Endodermal cell (in vitro differentiated cells): ENCODE measurements at regions not wholly inside any gene's neighbourhood (a gene's known extent, or its start where the extent isn't known, plus 50 kb on each side); places are given as distances from the start of the nearest gene placed in this dataset.

Source experiments
- DNase-seq: peaks from one replicate; pipeline ENCODE4 v3.0.0-alpha.2; 2017
- H3K27ac ChIP-seq: 2 replicates; pipeline ENCODE4 v1.5.1; 2013; ENCODE audit warnings: mild to moderate bottlenecking, low read depth, low read length, moderate library complexity
- H3K27me3 ChIP-seq: 2 replicates; pipeline ENCODE4 v1.6.1; 2013; ENCODE audit warnings: mild to moderate bottlenecking, low read length, moderate library complexity; ENCODE audit not compliant: insufficient read depth, control insufficient read depth, poor library complexity, severe bottlenecking
- H3K36me3 ChIP-seq: 2 replicates; pipeline ENCODE4 v1.7.0; 2013; ENCODE audit warnings: mild to moderate bottlenecking, low read length, moderate library complexity; ENCODE audit not compliant: control insufficient read depth, insufficient read depth
- H3K4me1 ChIP-seq: one replicate; pipeline ENCODE4 v1.7.0; 2013; ENCODE audit warnings: low read length; ENCODE audit not compliant: control insufficient read depth, insufficient read depth
- H3K4me3 ChIP-seq: 2 replicates; pipeline ENCODE4 v1.5.1; 2013; ENCODE audit warnings: mild to moderate bottlenecking, low read length, moderate library complexity
- H3K9ac ChIP-seq: 2 replicates; pipeline ENCODE4 v1.6.1; 2013; ENCODE audit warnings: mild to moderate bottlenecking, low read length, moderate library complexity; ENCODE audit not compliant: poor library complexity, severe bottlenecking; ENCODE audit errors: extremely low read depth
- H3K9me3 ChIP-seq: 2 replicates; pipeline ENCODE4 v1.6.1; 2013; ENCODE audit warnings: mild to moderate bottlenecking, low read length, moderate library complexity; ENCODE audit not compliant: control insufficient read depth
- H3K27ac Mint-ChIP-seq: 2 replicates; pipeline ENCODE4 v1.8.0; 2020; ENCODE audit warnings: mixed read lengths
- H3K27me3 Mint-ChIP-seq: 2 replicates; pipeline ENCODE4 v1.8.0; 2021; ENCODE audit warnings: mild to moderate bottlenecking, mixed read lengths; ENCODE audit not compliant: insufficient read depth
- H3K36me3 Mint-ChIP-seq: 2 replicates; pipeline ENCODE4 v1.8.0; 2020; ENCODE audit warnings: low read depth, mixed read lengths
- H3K4me1 Mint-ChIP-seq: 2 replicates; pipeline ENCODE4 v1.8.0; 2020; ENCODE audit warnings: mixed read lengths
- H3K4me3 Mint-ChIP-seq: 2 replicates; pipeline ENCODE4 v1.8.0; 2020; ENCODE audit warnings: mild to moderate bottlenecking, moderate library complexity, mixed read lengths
- H3K9me3 Mint-ChIP-seq: 2 replicates; pipeline ENCODE4 v1.8.0; 2020; ENCODE audit warnings: mild to moderate bottlenecking, mixed read lengths
- CTCF ChIP-seq: fragments of 200-600 bp; sonication (generic); conservative IDR thresholded peaks from 2 replicates; pipeline ENCODE4 v1.5.0; 2021; ENCODE audit warnings: antibody characterized with exemption, mild to moderate bottlenecking
- WGBS, 2 experiments: methylation state at CpG; one replicate each; pipeline versions ENCODE4 v1.1.5 to v1.1.7; 2013; ENCODE audit warnings: missing lambda C conversion rate in 2 of 2, mixed read lengths in 1 of 2; ENCODE audit not compliant: insufficient coverage in 1 of 2, insufficient read length in 1 of 2; 5-methylcytosine and 5-hydroxymethylcytosine counted together

- Mint-ChIP-seq H3K9me3 (no peaks in the 10 kb centered on the region), H3K4me1 (no peaks in the 10 kb centered on the region), H3K27ac (no peak overlapping the region), H3K4me3 (no peak overlapping the region), H3K36me3 (no peaks in the 10 kb centered on the region), H3K27me3 (peaks cover 58% of the 10 kb centered on the region)
- Histone ChIP-seq H3K9ac (no peak overlapping the region), H3K9me3 (no peaks in the 10 kb centered on the region), H3K4me3 (no peak overlapping the region), H3K4me1 (no peaks in the 10 kb centered on the region), H3K27ac (no peak overlapping the region), H3K36me3 (no peaks in the 10 kb centered on the region), H3K27me3 (peaks cover 23% of the 10 kb centered on the region)
- peak; percentile 95 for DNase-seq
- 50 to 61% methylated on average over 4 to 7 of the region's 7 CpGs for WGBS, 2 experiments
- peak; percentile 84 for TF ChIP-seq CTCF
Measured at GRCh38 chr22:22753526-22754267, 109.3 kb downstream of the GGTLC2 start.

DNA sequence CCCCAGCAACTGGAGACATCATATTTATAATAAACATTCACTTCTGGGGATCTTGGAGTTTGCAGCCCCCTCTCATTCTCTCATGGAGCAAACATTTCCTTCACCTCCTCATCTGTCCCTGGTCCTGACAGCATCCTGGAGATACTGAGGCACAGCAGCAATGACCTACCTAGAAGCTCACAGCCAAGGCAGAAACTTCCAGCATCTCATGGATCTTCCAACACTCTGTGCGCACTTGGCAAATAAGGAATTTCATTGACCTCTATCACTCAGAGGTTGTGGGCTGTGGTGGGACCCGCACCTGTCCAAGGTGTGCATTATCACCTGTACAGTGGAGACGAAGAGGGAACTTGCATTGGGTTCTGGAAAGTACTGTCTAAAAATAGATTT, 109.8 kb downstream of the GGTLC2 start:
- H3K4me1 Mint-ChIP-seq = no peaks in the 10 kb centered on the region
- no peak overlapping the region for H3K9ac ChIP-seq
- no peak overlapping the region for H3K4me3 Mint-ChIP-seq
- no peaks in the 10 kb centered on the region for H3K4me1 ChIP-seq
- no peak for TF ChIP-seq CTCF
- H3K36me3 ChIP-seq = no peaks in the 10 kb centered on the region
- no peak for DNase-seq
- H3K36me3 Mint-ChIP-seq = no peaks in the 10 kb centered on the region
- peaks cover 58% of the 10 kb centered on the region for H3K27me3 Mint-ChIP-seq
- no peaks in the 10 kb centered on the region for H3K9me3 ChIP-seq
- 95% methylated on average over 3 of the region's 3 CpGs; no CpG with 5 or more reads in 1 of the 2 experiments for WGBS, 2 experiments
- no peak overlapping the region for H3K27ac Mint-ChIP-seq
- no peak overlapping the region for H3K27ac ChIP-seq
- no peaks in the 10 kb centered on the region for H3K9me3 Mint-ChIP-seq
- H3K27me3 ChIP-seq = peaks cover 23% of the 10 kb centered on the region
- no peak overlapping the region for H3K4me3 ChIP-seq

DNA sequence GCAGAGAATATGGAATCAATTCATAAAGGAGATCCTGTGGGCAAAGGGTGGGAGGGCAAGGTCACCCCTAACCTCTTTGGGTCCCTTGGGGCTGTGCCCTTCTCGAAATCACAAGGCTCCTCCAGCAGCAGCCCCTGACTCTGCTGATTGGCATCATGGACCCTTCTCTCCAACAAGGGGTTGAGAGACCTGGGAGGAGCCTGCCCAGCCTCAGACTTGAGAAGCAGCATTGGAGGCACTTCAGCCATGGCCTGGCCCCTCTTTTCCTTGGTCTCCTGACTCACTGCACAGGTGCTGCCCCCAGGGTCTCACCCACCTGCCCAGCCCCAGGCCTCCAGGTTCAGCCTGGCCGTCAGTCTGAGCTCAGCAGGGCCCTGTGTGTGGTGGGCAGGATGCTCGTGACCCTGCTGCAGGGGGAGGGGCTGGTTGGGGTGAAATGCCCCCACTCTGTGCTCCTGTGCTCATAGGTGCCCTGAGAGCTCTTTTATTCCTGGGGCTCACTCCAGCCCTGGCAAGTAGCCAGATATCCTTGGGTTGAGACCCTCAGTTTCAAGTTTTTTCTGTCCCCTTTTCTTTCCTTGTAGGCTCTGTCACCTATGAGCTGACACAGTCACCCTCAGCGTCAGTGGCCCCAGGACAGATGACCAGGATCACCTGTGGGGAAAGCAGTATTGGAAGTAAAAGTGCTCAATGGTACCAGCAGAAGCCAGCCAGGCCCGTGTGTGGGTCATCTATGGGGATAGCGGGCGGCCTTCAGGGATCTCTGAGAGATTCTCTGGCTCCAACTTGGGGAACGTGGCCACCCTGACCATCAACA, 110.8 kb downstream of the GGTLC2 start:
- Mint-ChIP-seq H3K36me3 (no peaks in the 10 kb centered on the region), H3K27me3 (peaks cover 56% of the 10 kb centered on the region), H3K4me3 (no peak overlapping the region), H3K4me1 (no peaks in the 10 kb centered on the region), H3K9me3 (no peaks in the 10 kb centered on the region), H3K27ac (no peak overlapping the region)
- WGBS, 2 experiments = 72 to 77% methylated on average over 7 to 8 of the region's 8 CpGs
- no peaks in the 10 kb centered on the region for H3K36me3 ChIP-seq
- H3K27me3 ChIP-seq = peaks cover 23% of the 10 kb centered on the region
- H3K27ac ChIP-seq = no peak overlapping the region
- no peak overlapping the region for H3K4me3 ChIP-seq
- TF ChIP-seq CTCF = no peak
- H3K4me1 ChIP-seq = no peaks in the 10 kb centered on the region
- H3K9me3 ChIP-seq = no peaks in the 10 kb centered on the region
- DNase-seq = no peak
- no peak overlapping the region for H3K9ac ChIP-seq
